HepG2 (cell line): ENCODE measurements at regions not wholly inside any gene's neighbourhood (a gene's known extent, or its start where the extent isn't known, plus 50 kb on each side); places are given as distances from the start of the nearest gene placed in this dataset.

ENCODE experiments used
- ATAC-seq: fragments of 200-7000 bp; cut with Tn5 transposase; 3 replicates; pipeline ENCODE4 v1.9.1; 2020; ENCODE audit warnings: mild to moderate bottlenecking, moderate library complexity
- BruUV-seq: library from RNA; stranded (reverse); fragments of 400-500 nt; replicated peaks from 2 replicates; lab custom pipeline; 2021; lab: Mats Ljungman, UMichigan
- CTCF ChIA-PET: fragments of 300-600 bp; formaldehyde crosslinking; extraction: SDS; loops from one replicate; lab custom pipeline; 2021; ENCODE audit warnings: low total read pairs, inconsistent platforms, low intra/inter-chr PET ratio; lab: Yijun Ruan, JAX
- POLR2A ChIA-PET: fragments of 350-600 bp; sonication (Branson Sonifier 250); formaldehyde crosslinking; loops from one replicate; lab custom pipeline; 2020; ENCODE audit warnings: antibody characterized with exemption, inconsistent platforms; lab: Yijun Ruan, JAX
- DNase-seq: peaks from one replicate; pipeline ENCODE4 v3.0.0-alpha.2; 2015; ENCODE audit warnings: low spot score
- FAIRE-seq: peaks from 3 replicates; lab custom pipeline; 2011; peaks lifted over from hg19 to GRCh38; lab: Jason Lieb, UNC
- H2AFZ ChIP-seq: one replicate; pipeline ENCODE4 v1.6.1; 2011; ENCODE audit warnings: low read length, inconsistent platforms
- H3K27ac ChIP-seq: fragments of 300-600 bp; 3 replicates; pipeline ENCODE4 v1.8.0; 2011; ENCODE audit warnings: mixed run types, mild to moderate bottlenecking, mixed read lengths, low read length, inconsistent platforms; ENCODE audit not compliant: insufficient read depth; ENCODE audit errors: extremely low read length
- H3K27me3 ChIP-seq, 2 experiments: fragments of 200-600 bp in 1 of 2; 2 replicates in 1 of 2; 3 replicates in 1 of 2; pipeline versions ENCODE4 v1.6.0 to v1.8.0; 2011; ENCODE audit warnings: low read length in 2 of 2, mild to moderate bottlenecking in 2 of 2, moderate library complexity in 2 of 2, inconsistent platforms in 1 of 2; ENCODE audit not compliant: insufficient read depth in 2 of 2, control insufficient read depth in 1 of 2
- H3K36me3 ChIP-seq, 2 experiments: fragments of 200-600 bp in 1 of 2; replicated peaks in 1 of 2; 2 replicates in 1 of 2; 3 replicates in 1 of 2; pipeline versions ENCODE4 v1.5.1 to v1.8.0; 2011; ENCODE audit warnings: low read length in 2 of 2, inconsistent platforms in 1 of 2; ENCODE audit not compliant: insufficient read depth in 2 of 2, control insufficient read depth in 1 of 2
- H3K4me1 ChIP-seq: 2 replicates; pipeline ENCODE4 v1.5.1; 2012; ENCODE audit warnings: low read length, inconsistent platforms; ENCODE audit not compliant: insufficient read depth
- H3K4me2 ChIP-seq: 2 replicates; pipeline ENCODE4 v1.6.0; 2011; ENCODE audit warnings: low read depth, low read length, inconsistent platforms
- H3K4me3 ChIP-seq, 3 experiments: fragments of 200-600 bp in 1 of 3; sonication (generic), shearing (Covaris generic) in 1 of 3; replicated peaks in 1 of 3; 2 replicates each; pipeline ENCODE4 v1.5.1; 2011 to 2016; ENCODE audit warnings: low read length in 3 of 3, inconsistent platforms in 2 of 3, low read depth in 2 of 3, mild to moderate bottlenecking in 2 of 3, control low read depth in 1 of 3, mixed read lengths in 1 of 3; ENCODE audit not compliant: insufficient read depth in 1 of 3
- H3K79me2 ChIP-seq: one replicate; pipeline ENCODE4 v1.6.1; 2011; ENCODE audit warnings: low read length, inconsistent platforms; ENCODE audit not compliant: insufficient read depth
- H3K9ac ChIP-seq: 2 replicates; pipeline ENCODE4 v1.6.0; 2011; ENCODE audit warnings: mild to moderate bottlenecking, low read depth, low read length, inconsistent platforms; ENCODE audit not compliant: insufficient read depth
- H3K9me3 ChIP-seq: 2 replicates; pipeline ENCODE4 v1.5.1; 2012; ENCODE audit warnings: mild to moderate bottlenecking, low read length
- H4K20me1 ChIP-seq: 2 replicates; pipeline ENCODE4 v1.6.0; 2011; ENCODE audit warnings: inconsistent platforms, mild to moderate bottlenecking, low read length, moderate library complexity; ENCODE audit not compliant: insufficient read depth
- DMAP1 ChIP-seq: IDR thresholded peaks from 2 replicates; pipeline ENCODE4 v1.6.1; 2016
- HNRNPLL ChIP-seq: fragments of 200-400 bp; formaldehyde crosslinking; IDR thresholded peaks from 2 replicates; pipeline ENCODE4 v1.6.1; 2017; ENCODE audit warnings: mild to moderate bottlenecking, low read depth, low read length; ENCODE audit not compliant: poor library complexity, severe bottlenecking
- KAT7 ChIP-seq: IDR thresholded peaks from 2 replicates; pipeline ENCODE4 v1.6.1; 2018; ENCODE audit warnings: borderline replicate concordance, missing compliant biosample characterization
- KDM2A ChIP-seq: sonication (generic); formaldehyde crosslinking; IDR thresholded peaks from 2 replicates; pipeline ENCODE4 v1.4.0; 2020; ENCODE audit warnings: low read depth, missing genetic modification reagents, borderline replicate concordance
- KDM3A ChIP-seq: IDR thresholded peaks from 2 replicates; pipeline ENCODE4 v1.6.1; 2018; ENCODE audit warnings: low read depth, missing compliant biosample characterization
- PAX8 ChIP-seq: sonication (generic); formaldehyde crosslinking; IDR thresholded peaks from 2 replicates; pipeline ENCODE4 v1.8.0; 2022; ENCODE audit warnings: mild to moderate bottlenecking, missing genetic modification reagents, borderline replicate concordance
- YEATS4 ChIP-seq: sonication (generic); formaldehyde crosslinking; IDR thresholded peaks from 2 replicates; pipeline ENCODE4 v1.4.0; 2020; ENCODE audit warnings: missing genetic modification reagents, borderline replicate concordance
- ZNF253 ChIP-seq: sonication (generic); formaldehyde crosslinking; IDR thresholded peaks from 2 replicates; pipeline ENCODE4 v1.8.0; 2022; ENCODE audit warnings: mild to moderate bottlenecking, missing genetic modification reagents, borderline replicate concordance
- ZNF274 ChIP-seq: sonication (generic); formaldehyde crosslinking; IDR thresholded peaks from 2 replicates; pipeline ENCODE4 v1.5.1; 2020; ENCODE audit warnings: mild to moderate bottlenecking, missing genetic modification reagents
- ZNF619 ChIP-seq: sonication (generic); formaldehyde crosslinking; IDR thresholded peaks from 2 replicates; pipeline ENCODE4 v1.4.0; 2020; ENCODE audit warnings: mild to moderate bottlenecking, missing genetic modification reagents
- ZNF850 ChIP-seq: sonication (generic); formaldehyde crosslinking; conservative IDR thresholded peaks from 2 replicates; pipeline ENCODE4 v1.9.0; 2021; ENCODE audit warnings: mild to moderate bottlenecking, missing genetic modification reagents
- WGBS: methylation state at CpG from one replicate; pipeline ENCODE4 v1.1.6; 2017; ENCODE audit warnings: low lambda C conversion rate; 5-methylcytosine and 5-hydroxymethylcytosine counted together
- in situ Hi-C: cut with HindIII; loops from 2 replicates; pipeline ENCODE4 v1.10.0; 2017; ENCODE audit warnings: low pct_unique_long_range_greater_than_20kb; ENCODE audit not compliant: extremely low pct_ligation_motif_present
- intact Hi-C: fragments of 100-400 bp; cut with micrococcal nuclease; formaldehyde crosslinking; loops from one replicate; pipeline ENCODE4 v1.10.0; 2022; ENCODE audit not compliant: unreplicated experiment
- TF ChIP-seq, protein P1 (sequence below), 2 experiments: fragments of 450-650 bp in 1 of 2; sonication (generic) in 1 of 2; formaldehyde crosslinking in 1 of 2; IDR thresholded peaks; 2 replicates each; pipeline versions ENCODE4 v1.6.1 to v1.8.0; 2016 to 2022; ENCODE audit warnings: antibody characterized with exemption in 1 of 2, mild to moderate bottlenecking in 1 of 2, missing genetic modification reagents in 1 of 2

DNA sequence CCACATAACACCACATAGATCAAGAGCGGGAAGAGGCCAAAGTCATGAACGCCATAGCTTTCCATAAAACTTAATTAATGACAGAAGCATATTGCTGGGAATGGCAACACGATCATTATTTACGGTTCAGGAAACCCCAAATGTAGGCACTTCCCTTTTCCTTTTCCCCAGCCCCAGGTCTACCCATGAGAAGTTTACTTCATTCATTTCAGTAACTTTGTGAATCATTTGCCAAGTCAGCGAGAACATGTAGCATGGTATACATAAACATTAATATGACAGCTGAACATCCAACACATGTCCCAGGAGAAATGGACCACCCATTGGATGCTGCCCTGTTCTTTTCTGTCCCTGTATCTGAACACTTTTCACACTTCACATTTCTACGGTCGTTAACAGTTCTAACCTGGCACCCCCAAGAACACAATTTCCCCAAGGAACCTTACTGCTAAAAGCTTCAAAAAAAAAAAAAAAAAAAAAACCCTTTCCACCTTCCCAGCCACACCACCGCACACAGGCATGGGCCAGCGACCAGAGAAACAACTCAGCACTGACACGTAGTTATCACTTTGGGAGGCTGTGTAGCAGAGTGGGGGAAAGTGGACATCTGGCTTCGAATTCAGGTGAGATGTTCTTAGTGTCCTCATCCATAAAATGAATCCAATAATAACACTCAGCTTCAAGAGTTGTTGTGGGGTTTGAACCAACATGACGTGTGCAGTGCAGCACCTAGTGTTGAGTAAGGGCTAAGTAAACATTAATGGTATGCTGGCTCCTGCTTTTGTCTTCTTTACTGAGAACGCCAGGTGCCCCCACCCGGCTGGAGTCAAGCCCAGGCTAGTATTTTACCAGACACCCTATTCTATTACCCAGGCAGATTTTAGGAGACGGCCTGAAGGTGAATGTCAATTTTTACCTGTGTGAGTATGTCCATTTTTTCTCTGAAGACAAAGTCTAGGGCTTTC, 371.5 kb downstream of the LNPK start:
- Histone ChIP-seq H3K9ac (no peak overlapping the region), H3K4me3 (no peak overlapping the region), H3K36me3 (no peaks in the 10 kb centered on the region), H3K4me2 (no peak overlapping the region), H3K4me1 (peaks cover 41% of the 10 kb centered on the region), H4K20me1 (no peaks in the 10 kb centered on the region), H2AFZ (no peak overlapping the region), H3K79me2 (no peaks in the 10 kb centered on the region), H3K27ac (no peak overlapping the region), H3K9me3 (no peaks in the 10 kb centered on the region), H3K27me3 (no peaks in the 10 kb centered on the region)
- in situ Hi-C loops: no loop called here
- BruUV-seq: no TSS peak
- ATAC-seq (peak; percentile 96), FAIRE-seq (peak; percentile 68), DNase-seq (peak; percentile 81)
- WGBS: 49% methylated on average over 15 of the region's 15 CpGs
- ChIA-PET CTCF (interaction anchor here (1.2 kb wide), 1 partner anchor 216 kb away, joined by 6 read pairs; no protein-coding TSS in a partner anchor), POLR2A (interaction anchor here (0.5 to 2.1 kb wide), 4 partner anchors 10 to 933 kb away, joined by 3 to 14 read pairs (median 4); no protein-coding TSS in a partner anchor)
- intact Hi-C loops: loop anchor here (1.0 to 5.0 kb wide), 3 partner anchors 24 to 215 kb away; no protein-coding TSS in a partner anchor
- TF ChIP-seq KDM3A (CRISPR knock-in tag): no peak
- TF ChIP-seq PAX8: no peak
- TF ChIP-seq ZNF850: no peak
- no peak for TF ChIP-seq ZNF619 (CRISPR knock-in tag)
- no peak for TF ChIP-seq DMAP1 (CRISPR knock-in tag)
- TF ChIP-seq ZNF274 (CRISPR knock-in tag): no peak
- no peak for TF ChIP-seq KDM2A (CRISPR knock-in tag)
- TF ChIP-seq YEATS4 (CRISPR knock-in tag): no peak
- TF ChIP-seq, protein P1, sequence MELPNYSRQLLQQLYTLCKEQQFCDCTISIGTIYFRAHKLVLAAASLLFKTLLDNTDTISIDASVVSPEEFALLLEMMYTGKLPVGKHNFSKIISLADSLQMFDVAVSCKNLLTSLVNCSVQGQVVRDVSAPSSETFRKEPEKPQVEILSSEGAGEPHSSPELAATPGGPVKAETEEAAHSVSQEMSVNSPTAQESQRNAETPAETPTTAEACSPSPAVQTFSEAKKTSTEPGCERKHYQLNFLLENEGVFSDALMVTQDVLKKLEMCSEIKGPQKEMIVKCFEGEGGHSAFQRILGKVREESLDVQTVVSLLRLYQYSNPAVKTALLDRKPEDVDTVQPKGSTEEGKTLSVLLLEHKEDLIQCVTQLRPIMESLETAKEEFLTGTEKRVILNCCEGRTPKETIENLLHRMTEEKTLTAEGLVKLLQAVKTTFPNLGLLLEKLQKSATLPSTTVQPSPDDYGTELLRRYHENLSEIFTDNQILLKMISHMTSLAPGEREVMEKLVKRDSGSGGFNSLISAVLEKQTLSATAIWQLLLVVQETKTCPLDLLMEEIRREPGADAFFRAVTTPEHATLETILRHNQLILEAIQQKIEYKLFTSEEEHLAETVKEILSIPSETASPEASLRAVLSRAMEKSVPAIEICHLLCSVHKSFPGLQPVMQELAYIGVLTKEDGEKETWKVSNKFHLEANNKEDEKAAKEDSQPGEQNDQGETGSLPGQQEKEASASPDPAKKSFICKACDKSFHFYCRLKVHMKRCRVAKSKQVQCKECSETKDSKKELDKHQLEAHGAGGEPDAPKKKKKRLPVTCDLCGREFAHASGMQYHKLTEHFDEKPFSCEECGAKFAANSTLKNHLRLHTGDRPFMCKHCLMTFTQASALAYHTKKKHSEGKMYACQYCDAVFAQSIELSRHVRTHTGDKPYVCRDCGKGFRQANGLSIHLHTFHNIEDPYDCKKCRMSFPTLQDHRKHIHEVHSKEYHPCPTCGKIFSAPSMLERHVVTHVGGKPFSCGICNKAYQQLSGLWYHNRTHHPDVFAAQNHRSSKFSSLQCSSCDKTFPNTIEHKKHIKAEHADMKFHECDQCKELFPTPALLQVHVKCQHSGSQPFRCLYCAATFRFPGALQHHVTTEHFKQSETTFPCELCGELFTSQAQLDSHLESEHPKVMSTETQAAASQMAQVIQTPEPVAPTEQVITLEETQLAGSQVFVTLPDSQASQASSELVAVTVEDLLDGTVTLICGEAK (IDR thresholded peaks at IDR 0.05): no peak
- TF ChIP-seq, protein P1 (CRISPR knock-in tag; IDR thresholded peaks at IDR 0.05): peak; percentile 33; the same call in 1 of the 2 replicates
- TF ChIP-seq HNRNPLL: no peak
- TF ChIP-seq ZNF253 (CRISPR knock-in tag): no peak
- TF ChIP-seq KAT7 (CRISPR knock-in tag): no peak
